Activated CD8-positive, alpha-beta memory T cell treated with anti-CD3 and anti-CD28 coated beads, Interleukin-2, amount 50 U/mL, for 4 hours (primary cell): ENCODE measurements at regions not wholly inside any gene's neighbourhood (a gene's known extent, or its start where the extent isn't known, plus 50 kb on each side); places are given as distances from the start of the nearest gene placed in this dataset.
"Not testable (repeated sequence)": the region's sequence is repeated elsewhere in the genome, so short reads cannot be mapped to it uniquely, and the experiment has no call there.

Source experiments
- DNase-seq: peaks from one replicate; pipeline ENCODE4 v3.0.0-alpha.2; 2020

- DNase-seq, result no peak
Observed at GRCh38 chr1:200317236-200317635, 92.6 kb downstream of the ZNF281 start.

GRCh38 chr1:200316148-200316803 is 93.6 kb downstream of the ZNF281 start:
- DNase-seq, result no peak

- DNase-seq, result no peak
Observed at GRCh38 chr1:200314085-200314750, 95.6 kb downstream of the ZNF281 start.

GRCh38 chr1:200311256-200311655 is 98.6 kb downstream of the ZNF281 start:
- no peak for DNase-seq

- DNase-seq, result no peak
Observed at GRCh38 chr1:200310824-200311223, 99.0 kb downstream of the ZNF281 start.

- DNase-seq, result no peak
Observed at GRCh38 chr1:200307755-200308066, 102.1 kb downstream of the ZNF281 start.

GRCh38 chr1:200306944-200307754 is 102.7 kb downstream of the ZNF281 start:
- no peak for DNase-seq

- no peak for DNase-seq
Observed at GRCh38 chr1:200305806-200306205, 104.0 kb downstream of the ZNF281 start.

- no peak for DNase-seq
Observed at GRCh38 chr1:200304171-200304570, 105.7 kb downstream of the ZNF281 start.

GRCh38 chr1:200302921-200303290 is 106.9 kb downstream of the ZNF281 start:
- no peak for DNase-seq

GRCh38 chr1:200302192-200302920 is 107.5 kb downstream of the ZNF281 start:
- DNase-seq, result peak; percentile 67

- no peak for DNase-seq
Observed at GRCh38 chr1:200301152-200301551, 108.7 kb downstream of the ZNF281 start.

- no peak for DNase-seq
Observed at GRCh38 chr1:200299571-200299970, 110.3 kb downstream of the ZNF281 start.

GRCh38 chr1:200298242-200298641 is 111.6 kb downstream of the ZNF281 start:
- no peak for DNase-seq

- DNase-seq, result no peak
Observed at GRCh38 chr1:200296091-200296661, 113.7 kb downstream of the ZNF281 start.

GRCh38 chr1:200294241-200294640 is 115.6 kb downstream of the ZNF281 start:
- DNase-seq, result no peak

GRCh38 chr1:200292699-200293098 is 117.1 kb downstream of the ZNF281 start:
- DNase-seq, result no peak

- DNase-seq, result no peak
Observed at GRCh38 chr1:200291106-200291505, 118.7 kb downstream of the ZNF281 start.

- no peak for DNase-seq
Observed at GRCh38 chr1:200290010-200290685, 119.7 kb downstream of the ZNF281 start.

GRCh38 chr1:200288226-200288625 is 121.6 kb downstream of the ZNF281 start:
- no peak for DNase-seq

- DNase-seq, result not testable (repeated sequence)
Observed at GRCh38 chr1:200284236-200284635, 125.6 kb downstream of the ZNF281 start.

- no peak for DNase-seq
Observed at GRCh38 chr1:200282497-200283122, 127.2 kb downstream of the ZNF281 start.
